GM19023 (cell line): ENCODE measurements at regions not wholly inside any gene's neighbourhood (a gene's known extent, or its start where the extent isn't known, plus 50 kb on each side); places are given as distances from the start of the nearest gene placed in this dataset.
A peak's percentile ranks its signal among the peaks of the same experiment; 100 is the strongest.
"Not testable (repeated sequence)": the region's sequence is repeated elsewhere in the genome, so short reads cannot be mapped to it uniquely, and the experiment has no call there.

Experiments used
- ATAC-seq: cut with Tn5 transposase; IDR thresholded peaks from one replicate; pipeline ENCODE4 v1.9.1; 2021; ENCODE audit warnings: mild to moderate bottlenecking, moderate library complexity; ENCODE audit not compliant: unreplicated experiment

DNA sequence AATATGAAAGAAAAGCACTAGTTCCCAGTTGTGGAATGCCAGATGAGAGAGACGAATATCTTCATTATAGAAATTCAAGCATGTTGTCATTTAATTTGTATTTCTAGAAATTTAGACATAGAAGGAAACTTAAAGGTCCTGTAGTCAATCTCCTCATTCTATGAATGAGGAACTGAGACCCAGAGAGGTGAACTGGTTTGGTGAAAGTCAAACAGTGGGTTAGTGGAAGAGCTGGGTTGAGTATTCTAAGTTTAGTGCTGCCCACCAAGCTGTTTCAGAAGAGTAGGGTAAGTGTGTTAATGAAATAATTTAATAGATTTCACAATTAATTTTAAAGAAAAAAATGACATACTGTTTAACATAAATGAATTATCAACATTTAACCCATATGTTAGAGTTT is 655.2 kb downstream of the FAM133A start:
- no peak for ATAC-seq

DNA sequence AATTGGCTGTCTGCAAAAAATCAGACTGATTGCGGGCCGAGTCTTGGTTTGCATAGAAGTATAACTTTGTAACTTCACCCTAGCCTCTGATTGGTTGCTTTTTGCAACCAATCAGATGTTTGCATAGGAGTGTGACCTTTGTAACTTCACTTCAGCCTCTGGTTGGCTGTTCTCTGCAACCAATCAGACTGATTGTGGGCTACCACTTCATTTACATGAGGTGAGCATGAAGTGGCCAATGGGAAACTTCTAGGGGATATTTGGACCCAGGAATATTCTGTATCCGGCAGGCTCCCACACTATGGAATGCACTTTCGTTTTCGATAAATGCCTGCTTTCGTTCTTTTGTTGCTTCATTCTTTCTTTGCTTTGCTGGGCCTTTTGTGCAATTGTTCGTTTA is 667.7 kb downstream of the FAM133A start:
- ATAC-seq: not testable (repeated sequence)

DNA sequence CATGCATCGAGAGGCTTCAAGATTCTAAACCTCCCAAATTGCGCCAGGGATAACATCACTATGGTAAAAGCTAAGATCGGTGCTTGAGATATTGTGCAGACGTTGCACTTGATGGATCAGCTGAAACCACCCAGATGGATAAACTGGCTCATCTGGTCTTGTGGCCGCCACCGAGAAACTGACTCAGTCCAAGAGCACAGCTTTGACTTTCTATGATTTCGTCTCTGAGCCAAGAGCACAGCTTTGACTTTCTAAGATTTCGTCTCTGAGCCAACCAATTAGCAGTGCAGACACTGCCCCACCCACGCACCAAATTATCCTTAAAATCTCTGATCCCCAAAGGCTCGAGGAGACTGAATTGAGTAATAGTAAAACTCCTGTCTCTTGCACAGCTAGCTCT is 687.2 kb downstream of the FAM133A start:
- no peak for ATAC-seq

GRCh38 chrX:94365736-94366135 is 691.7 kb downstream of the FAM133A start:
- ATAC-seq: no peak

DNA sequence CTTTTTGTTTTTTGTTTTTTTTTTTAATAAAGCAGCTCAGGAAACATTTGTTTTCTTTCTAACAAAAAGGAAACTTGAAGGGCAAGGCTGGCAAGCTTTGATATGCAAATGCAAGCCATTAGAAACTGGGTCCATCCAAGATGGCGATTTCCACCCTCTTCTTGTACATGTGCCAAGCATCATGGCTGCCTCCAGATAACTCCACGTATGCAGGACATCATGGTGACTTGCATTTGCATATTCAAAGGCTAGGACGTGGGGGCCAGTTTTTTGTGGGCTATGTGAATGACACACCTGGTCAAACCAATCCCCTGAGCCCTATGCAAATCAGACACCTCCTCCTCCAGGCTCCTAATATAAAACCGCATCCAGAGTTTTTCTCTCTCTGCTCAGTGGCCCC is 692.6 kb downstream of the FAM133A start:
- no peak for ATAC-seq

DNA sequence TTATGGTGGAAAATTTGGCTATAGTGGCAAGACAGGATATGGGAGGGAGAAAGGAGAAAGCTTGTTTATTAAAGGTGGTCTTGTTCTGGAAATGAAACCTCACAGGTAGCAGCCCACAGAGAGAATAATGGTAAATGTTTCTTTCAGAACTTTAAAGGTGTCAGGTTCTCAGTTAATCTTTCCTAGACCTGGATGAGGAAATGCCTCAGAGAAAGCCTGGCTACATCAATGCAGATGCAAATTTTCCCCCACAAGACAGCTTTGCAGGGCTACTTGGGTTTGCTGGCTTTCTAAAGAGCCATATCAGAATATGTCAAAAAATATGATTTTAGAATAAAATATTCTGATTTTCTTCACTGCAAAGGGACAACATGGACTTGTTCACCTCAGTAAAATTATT is 715.0 kb downstream of the FAM133A start:
- no peak for ATAC-seq

DNA sequence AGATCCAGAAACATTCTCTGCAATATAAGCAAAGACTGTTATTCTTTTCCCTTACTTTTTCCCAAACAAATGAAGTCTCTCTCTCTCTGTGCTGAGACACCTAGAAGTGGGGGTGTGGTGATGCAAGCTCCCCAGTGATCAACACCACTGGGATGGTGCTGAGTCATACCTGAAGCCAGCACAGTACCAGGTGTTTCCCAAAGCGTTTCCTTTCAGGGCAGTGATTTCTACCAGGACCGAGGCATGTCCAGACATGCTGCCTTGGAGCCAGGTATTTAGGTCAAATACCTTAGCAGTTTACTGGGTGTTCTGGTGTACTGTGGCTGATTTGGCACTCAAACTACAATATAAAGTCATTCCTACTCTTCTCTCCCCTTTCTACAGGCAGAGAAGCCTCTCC is 726.5 kb downstream of the FAM133A start:
- ATAC-seq: peak; percentile 80

DNA sequence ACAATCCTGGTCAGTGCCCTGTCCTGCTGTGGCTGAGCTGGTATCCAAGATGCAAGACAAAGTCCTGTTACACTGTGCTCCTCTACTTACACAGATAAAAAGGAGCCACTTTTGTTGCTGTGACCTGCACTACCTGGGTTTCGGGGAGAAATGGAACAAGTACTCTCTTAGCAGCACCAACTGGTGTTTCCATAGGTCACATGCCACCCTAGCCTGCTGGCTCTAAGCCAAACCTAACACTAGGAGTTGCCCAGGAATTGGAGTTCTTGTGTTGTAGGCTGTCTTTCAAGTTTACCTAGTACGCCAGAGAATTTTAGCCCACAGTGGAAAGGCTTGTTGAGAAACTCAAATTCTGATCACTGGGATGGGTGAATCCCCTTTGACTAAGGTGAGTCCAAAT is 727.4 kb downstream of the FAM133A start:
- ATAC-seq: no peak

DNA sequence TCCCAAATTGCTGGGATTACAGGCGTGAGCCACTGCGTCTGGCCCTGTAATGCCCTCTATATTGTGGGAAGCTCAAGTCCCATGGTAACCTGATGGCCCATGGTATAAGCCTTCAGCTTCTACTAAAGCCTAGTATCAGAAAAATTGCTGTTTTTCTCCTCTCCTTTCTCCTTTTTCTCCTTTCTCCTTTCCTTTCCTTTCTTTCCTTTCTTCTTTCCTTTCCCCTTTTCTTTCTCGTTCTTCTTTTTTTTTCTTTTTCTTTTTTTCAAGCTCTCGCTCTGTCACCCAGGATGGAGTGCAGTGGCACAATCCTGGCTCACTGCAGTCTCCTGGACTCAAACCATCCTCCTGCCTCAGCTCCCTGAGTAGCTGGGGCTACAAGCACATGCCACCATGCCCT is 740.7 kb downstream of the FAM133A start:
- no peak for ATAC-seq

GRCh38 chrX:94418065-94418464 is 744.1 kb downstream of the FAM133A start:
- no peak for ATAC-seq

DNA sequence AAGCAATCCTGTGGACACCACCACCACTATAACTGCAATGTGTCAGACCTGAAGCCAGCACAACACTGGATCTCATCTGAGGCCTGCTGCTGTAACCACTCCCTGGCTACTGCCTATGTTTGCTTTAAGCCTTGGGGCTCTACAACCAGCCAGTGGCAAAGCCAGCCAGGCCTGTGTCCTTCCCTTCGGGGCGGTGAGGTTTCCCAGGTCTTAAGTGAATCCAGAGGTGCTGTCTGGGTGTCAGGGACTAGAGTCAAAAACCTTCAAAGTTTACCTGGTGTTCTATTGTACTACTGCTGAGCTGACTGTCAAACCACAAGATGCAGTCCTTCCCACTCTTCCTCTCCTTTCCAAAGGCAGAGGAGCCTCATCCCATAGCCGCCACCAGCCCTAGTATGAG is 750.5 kb downstream of the FAM133A start:
- ATAC-seq: no peak

- no peak for ATAC-seq
Measured at GRCh38 chrX:94430091-94430490, 756.1 kb downstream of the FAM133A start.

- ATAC-seq: no peak
Measured at GRCh38 chrX:94435799-94436198, 761.8 kb downstream of the FAM133A start.

- ATAC-seq: no peak
Measured at GRCh38 chrX:94454159-94454558, 780.2 kb downstream of the FAM133A start.

GRCh38 chrX:94454606-94455005 is 780.6 kb downstream of the FAM133A start:
- ATAC-seq: no peak

GRCh38 chrX:94455782-94456181 is 781.8 kb downstream of the FAM133A start:
- ATAC-seq: no peak

- no peak for ATAC-seq
Measured at GRCh38 chrX:94492541-94492940, 818.5 kb downstream of the FAM133A start.

DNA sequence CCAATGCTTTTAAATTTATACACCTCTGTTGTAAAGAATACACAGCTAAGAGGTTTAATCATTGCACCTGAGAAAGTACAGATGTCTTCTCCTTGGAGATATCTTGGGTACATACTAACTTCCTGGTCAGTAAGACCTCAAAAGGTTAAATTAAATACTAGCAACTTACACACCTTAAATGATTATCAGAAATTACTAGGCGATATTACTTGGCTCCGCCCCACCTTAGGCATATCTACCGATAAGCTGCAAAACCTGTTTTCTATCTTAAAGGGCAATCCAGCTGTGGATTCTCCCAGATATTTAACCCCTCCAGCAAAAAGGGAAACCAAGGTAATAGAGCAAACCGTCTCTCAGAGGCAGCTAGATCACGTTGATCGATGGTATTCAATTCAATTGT is 819.4 kb downstream of the FAM133A start:
- ATAC-seq: no peak

DNA sequence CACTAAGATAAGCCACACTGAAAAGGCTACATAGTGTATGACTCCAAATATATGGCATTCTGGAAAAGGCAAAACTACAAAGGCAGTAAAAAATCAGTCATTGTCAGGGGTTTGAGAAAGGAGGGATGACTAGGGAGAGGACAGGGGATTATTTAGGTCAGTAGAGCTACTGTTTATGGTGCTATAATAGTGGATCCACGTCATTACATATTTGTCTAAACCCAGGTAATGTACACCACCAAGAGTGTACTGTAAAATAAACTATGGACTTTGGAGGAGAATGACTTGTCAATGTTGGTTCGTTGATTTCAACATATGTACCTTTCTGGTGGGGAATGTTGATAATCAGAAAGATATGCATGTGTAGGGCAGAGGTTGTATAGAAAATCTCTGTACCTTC is 837.6 kb downstream of the FAM133A start:
- ATAC-seq: no peak

DNA sequence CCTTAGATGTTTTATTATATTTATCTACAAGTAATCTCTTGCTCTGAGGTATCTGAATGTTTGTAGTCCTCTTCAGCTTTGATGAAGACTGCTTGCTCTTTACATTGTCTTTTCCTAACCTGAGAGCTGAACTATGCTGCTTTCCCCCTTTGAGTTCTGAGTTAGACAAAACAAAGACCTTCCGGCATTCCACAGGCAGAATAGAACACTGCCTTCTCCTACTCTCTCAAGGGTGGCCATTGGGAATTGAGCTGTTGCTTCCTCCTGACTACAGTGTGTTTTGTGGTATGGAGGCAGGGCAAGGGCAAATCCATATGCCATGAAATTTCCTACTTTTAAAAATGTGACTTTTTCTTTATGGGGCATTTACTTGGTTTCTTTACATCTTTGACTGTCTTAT is 841.0 kb downstream of the FAM133A start:
- no peak for ATAC-seq

GRCh38 chrX:94524867-94525266 is 850.9 kb downstream of the FAM133A start:
- ATAC-seq: peak; percentile 48

DNA sequence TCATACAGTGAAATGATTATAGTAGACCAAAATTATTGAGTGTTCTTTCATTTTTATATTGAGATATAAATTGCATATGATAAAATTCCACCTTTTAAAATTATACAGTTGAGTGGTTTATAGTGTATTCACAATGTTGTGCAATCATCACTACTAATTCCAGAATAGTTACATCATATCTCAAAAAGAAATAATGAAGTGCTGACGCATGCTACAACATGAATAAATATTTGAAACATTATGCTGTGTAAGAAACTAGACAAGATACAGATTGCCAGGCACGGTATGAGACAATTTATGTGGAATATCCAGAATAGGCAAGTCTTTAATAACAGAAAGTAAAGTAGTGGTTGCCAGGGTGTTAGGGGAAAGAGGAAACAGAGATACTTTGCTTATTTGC is 871.7 kb downstream of the FAM133A start:
- no peak for ATAC-seq

DNA sequence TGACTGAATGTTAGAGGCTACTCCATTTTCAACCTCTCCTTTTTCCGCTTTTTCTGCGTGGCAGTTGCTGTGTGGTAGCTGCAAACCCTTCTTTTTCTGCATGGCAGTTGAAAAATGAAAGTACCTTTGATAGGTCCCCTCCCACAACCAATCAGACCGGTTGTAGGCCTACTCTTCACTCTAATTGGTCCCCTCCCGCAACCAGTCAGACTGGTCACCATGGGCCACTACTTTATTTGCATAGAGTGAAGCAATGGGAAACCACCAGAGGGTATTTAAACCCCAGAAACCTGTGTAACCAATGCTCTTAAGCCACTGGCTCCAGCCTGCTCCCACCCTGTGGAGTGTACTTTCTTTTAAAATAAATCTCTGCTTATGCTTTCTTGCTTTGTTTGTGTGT is 877.8 kb downstream of the FAM133A start:
- no peak for ATAC-seq

DNA sequence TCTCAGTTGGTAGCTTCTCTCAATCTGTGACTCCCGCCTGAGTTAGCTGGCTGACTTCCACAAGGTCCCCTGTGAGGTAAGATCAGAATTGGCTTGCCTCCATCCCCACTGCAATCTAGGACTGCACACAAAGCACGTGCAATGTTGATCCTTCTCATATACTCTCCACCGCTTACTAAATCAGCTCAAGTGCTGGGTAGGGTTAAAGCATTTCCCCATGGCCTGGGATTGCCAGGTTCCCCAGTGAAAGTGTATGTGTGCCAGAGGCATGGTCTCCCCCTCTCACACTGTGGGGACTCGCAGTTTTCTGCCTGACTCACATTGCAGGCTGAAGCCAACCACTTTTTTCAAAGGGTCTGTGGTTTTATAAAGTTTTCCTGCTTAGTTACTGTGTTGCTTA is 886.9 kb downstream of the FAM133A start:
- ATAC-seq: no peak
